Stimulated activated CD8-positive, alpha-beta memory T cell treated with anti-CD3 and anti-CD28 coated beads, Interleukin-4, amount 100 ng/mL, for 48 hours (primary cell): ENCODE measurements at regions not wholly inside any gene's neighbourhood (a gene's known extent, or its start where the extent isn't known, plus 50 kb on each side); places are given as distances from the start of the nearest gene placed in this dataset.
"Not testable (repeated sequence)": the region's sequence is repeated elsewhere in the genome, so short reads cannot be mapped to it uniquely, and the experiment has no call there.

Experiments used
- DNase-seq: peaks from one replicate; pipeline ENCODE4 v3.0.0-alpha.2; 2020

GRCh38 chr11:116666673-116667249 lies 106.0 kb downstream of the BUD13 start:
- not testable (repeated sequence) for DNase-seq

- no peak for DNase-seq
These were observed 107.3 kb downstream of the BUD13 start for GRCh38 chr11:116665523-116665922.

- DNase-seq = no peak
These were observed 111.7 kb downstream of the BUD13 start for GRCh38 chr11:116661056-116661455.

- no peak for DNase-seq
These were observed 112.8 kb downstream of the BUD13 start for GRCh38 chr11:116660011-116660410.

- DNase-seq = no peak
These were observed 113.8 kb downstream of the BUD13 start for GRCh38 chr11:116658876-116659535.

- no peak for DNase-seq
These were observed 114.7 kb downstream of the BUD13 start for GRCh38 chr11:116657842-116658825.

- DNase-seq = no peak
These were observed 116.8 kb downstream of the BUD13 start for GRCh38 chr11:116656011-116656410.

GRCh38 chr11:116654526-116654925 lies 118.3 kb downstream of the BUD13 start:
- DNase-seq = no peak

- no peak for DNase-seq
These were observed 119.6 kb downstream of the BUD13 start for GRCh38 chr11:116653206-116653605.

GRCh38 chr11:116651737-116652237 lies 121.0 kb downstream of the BUD13 start:
- DNase-seq = no peak

GRCh38 chr11:116651098-116651736 lies 121.6 kb downstream of the BUD13 start:
- no peak for DNase-seq

- no peak for DNase-seq
These were observed 122.7 kb downstream of the BUD13 start for GRCh38 chr11:116650052-116650451.

- DNase-seq = no peak
These were observed 123.5 kb downstream of the BUD13 start for GRCh38 chr11:116649268-116649667.

- no peak for DNase-seq
These were observed 124.3 kb downstream of the BUD13 start for GRCh38 chr11:116648247-116649174.

GRCh38 chr11:116647305-116648080 lies 125.3 kb downstream of the BUD13 start:
- no peak for DNase-seq

- DNase-seq = no peak
These were observed 126.6 kb downstream of the BUD13 start for GRCh38 chr11:116646191-116646590.

- no peak for DNase-seq
These were observed 127.9 kb downstream of the BUD13 start for GRCh38 chr11:116644941-116645305.

GRCh38 chr11:116644201-116644940 lies 128.4 kb downstream of the BUD13 start:
- no peak for DNase-seq

GRCh38 chr11:116643521-116643920 lies 129.3 kb downstream of the BUD13 start:
- DNase-seq = no peak

- DNase-seq = no peak
These were observed 129.9 kb downstream of the BUD13 start for GRCh38 chr11:116642902-116643301.
